ENCODE measurements at regions not wholly inside any gene's neighbourhood (a gene's known extent, or its start where the extent isn't known, plus 50 kb on each side); places are given as distances from the start of the nearest gene placed in this dataset.

- no peaks in the 10 kb centered on the region for H3K27me3 ChIP-seq
- H3K4me3 ChIP-seq: no peak overlapping the region
- no peak overlapping the region for H3K27ac ChIP-seq
- H3K4me1 ChIP-seq: no peaks in the 10 kb centered on the region
- DNase-seq: no peak
- no peak for TF ChIP-seq CTCF (IDR thresholded peaks at IDR 0.05)
- TF ChIP-seq POLR2A (IDR thresholded peaks at IDR 0.05): no peak
- no peaks in the 10 kb centered on the region for H3K9me3 ChIP-seq
- intact Hi-C loops (cut with DNase I; ENCODE audit: low total_unique reads): no loop called here
- 81 to 92% methylated on average over 4 to 7 of the region's 7 CpGs for WGBS, 2 donors
- no peaks in the 10 kb centered on the region for H3K36me3 ChIP-seq (ENCODE audit: low read depth, missing control alignments)
These were observed 86.4 kb upstream of the HK2 start for GRCh38 chr2:74747411-74748080.

DNA sequence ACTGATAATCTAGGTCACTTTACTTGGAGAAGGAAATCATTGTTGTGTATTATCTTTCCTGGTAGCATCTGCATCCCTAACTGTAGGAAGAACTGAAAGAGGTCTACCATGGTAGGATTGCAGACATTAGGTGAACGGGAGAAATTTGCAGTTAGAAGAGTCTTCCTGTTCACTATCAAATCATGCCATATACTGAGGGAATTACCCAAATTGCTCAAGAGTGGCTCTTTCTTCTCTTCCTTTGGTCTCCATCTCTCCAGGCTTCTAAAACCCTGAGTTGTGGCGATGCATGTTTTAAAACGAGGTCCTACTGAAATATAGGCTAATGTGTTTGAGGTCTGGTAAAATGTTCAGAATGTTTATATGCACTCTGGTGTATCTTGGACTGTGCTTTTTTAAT lies 85.3 kb upstream of the HK2 start:
- no peaks in the 10 kb centered on the region for H3K4me1 ChIP-seq
- no peak overlapping the region for H3K4me3 ChIP-seq
- intact Hi-C loops (cut with DNase I; ENCODE audit: low total_unique reads): no loop called here
- H3K27ac ChIP-seq: no peak overlapping the region
- TF ChIP-seq POLR2A (IDR thresholded peaks at IDR 0.05) (no peak), CTCF (IDR thresholded peaks at IDR 0.05) (no peak)
- no peaks in the 10 kb centered on the region for H3K9me3 ChIP-seq
- 87 to 93% methylated on average over 3 of the region's 3 CpGs for WGBS, 2 donors
- no peaks in the 10 kb centered on the region for H3K36me3 ChIP-seq (ENCODE audit: low read depth, missing control alignments)
- DNase-seq: no peak
- no peaks in the 10 kb centered on the region for H3K27me3 ChIP-seq

- no peak for DNase-seq
- H3K27ac ChIP-seq: no peak overlapping the region
- no peak for TF ChIP-seq POLR2A (IDR thresholded peaks at IDR 0.05)
- no peak for TF ChIP-seq CTCF (IDR thresholded peaks at IDR 0.05)
- no peaks in the 10 kb centered on the region for H3K4me1 ChIP-seq
- no peak overlapping the region for H3K4me3 ChIP-seq
- no peaks in the 10 kb centered on the region for H3K27me3 ChIP-seq
- intact Hi-C loops (cut with DNase I; ENCODE audit: low total_unique reads): no loop called here
- no peaks in the 10 kb centered on the region for H3K9me3 ChIP-seq
- 75 to 76% methylated on average over 3 of the region's 3 CpGs for WGBS, 2 donors
- no peaks in the 10 kb centered on the region for H3K36me3 ChIP-seq (ENCODE audit: low read depth, missing control alignments)
These were observed 84.5 kb upstream of the HK2 start for GRCh38 chr2:74749432-74749831.

DNA sequence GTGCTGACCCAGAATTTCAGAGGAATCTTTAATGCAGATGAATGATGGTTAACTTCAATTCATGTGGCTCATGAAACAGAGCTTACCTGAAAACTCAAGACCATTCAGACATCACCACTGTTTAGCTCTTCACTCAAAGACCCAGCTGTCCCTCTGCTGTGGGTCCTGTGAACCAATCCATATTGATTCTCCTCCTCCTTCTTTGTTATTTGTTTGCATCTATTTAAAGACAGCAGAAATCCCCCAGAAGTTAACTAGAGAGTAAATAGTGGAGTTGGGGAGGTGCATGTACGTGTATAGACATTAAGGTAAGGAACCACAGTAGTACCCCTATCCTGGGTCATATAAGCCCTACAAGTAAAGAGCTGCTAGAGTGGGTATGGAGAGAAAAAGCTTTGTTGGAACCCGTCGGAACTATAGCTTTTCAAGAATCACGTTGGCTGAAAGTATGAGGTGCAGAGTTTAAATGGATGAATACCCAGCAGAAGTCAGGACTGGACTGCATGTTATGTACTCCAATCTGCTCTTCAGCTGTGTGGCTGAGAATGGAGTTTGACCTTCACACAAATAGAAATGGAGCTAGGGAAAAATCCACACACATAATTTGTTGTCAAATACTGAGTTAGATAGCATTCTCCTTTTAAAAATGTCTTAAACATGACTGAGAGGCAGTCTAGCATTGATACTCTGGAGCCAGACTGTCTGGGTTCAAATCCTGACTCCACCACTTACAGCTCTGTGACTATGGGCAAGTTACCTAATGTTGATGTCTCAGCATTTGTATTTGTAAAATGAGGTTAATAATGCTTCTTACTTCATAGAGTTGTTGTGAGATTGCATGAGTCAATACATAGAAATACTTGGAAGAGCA lies 81.7 kb upstream of the HK2 start:
- 49 to 68% methylated on average over 4 of the region's 4 CpGs for WGBS, 2 donors
- TF ChIP-seq CTCF (IDR thresholded peaks at IDR 0.05): no peak
- TF ChIP-seq POLR2A (IDR thresholded peaks at IDR 0.05): no peak
- H3K4me3 ChIP-seq: no peak overlapping the region
- no peaks in the 10 kb centered on the region for H3K9me3 ChIP-seq
- no peaks in the 10 kb centered on the region for H3K36me3 ChIP-seq (ENCODE audit: low read depth, missing control alignments)
- DNase-seq: no peak
- intact Hi-C loops (cut with DNase I; ENCODE audit: low total_unique reads): no loop called here
- H3K4me1 ChIP-seq: no peaks in the 10 kb centered on the region
- no peak overlapping the region for H3K27ac ChIP-seq
- H3K27me3 ChIP-seq: no peaks in the 10 kb centered on the region
